K562 (cell line): ENCODE measurements at regions not wholly inside any gene's neighbourhood (a gene's known extent, or its start where the extent isn't known, plus 50 kb on each side); places are given as distances from the start of the nearest gene placed in this dataset.

Experiments
- ATAC-seq: fragments of 200-7000 bp; cut with Tn5 transposase; 3 replicates; pipeline ENCODE4 v1.9.1; 2020; ENCODE audit warnings: moderate library complexity
- BruUV-seq: library from RNA; stranded (reverse); fragments of 400-500 nt; replicated peaks from 2 replicates; lab custom pipeline; 2021; lab: Mats Ljungman, UMichigan
- CTCF ChIA-PET: fragments of 300-600 bp; formaldehyde crosslinking; extraction: SDS; loops from one replicate; lab custom pipeline; 2021; ENCODE audit warnings: low intra/inter-chr PET ratio; lab: Yijun Ruan, JAX
- POLR2A ChIA-PET: fragments of 300-600, 350-650 bp; sonication (Branson Sonifier 250); formaldehyde crosslinking; extraction: SDS; loops from one replicate; lab custom pipeline; 2021; ENCODE audit warnings: antibody characterized with exemption, inconsistent platforms; lab: Yijun Ruan, JAX
- DNase-seq, 4 experiments: peaks; one replicate each; pipeline versions ENCODE4 v3.0.0 to v3.0.0-alpha.2; 2011 to 2018; ENCODE audit warnings: low spot score in 3 of 4, mixed read lengths in 3 of 4; ENCODE audit errors: extremely low read depth in 1 of 4
- FAIRE-seq: peaks from 2 replicates; lab custom pipeline; 2011; peaks lifted over from hg19 to GRCh38; lab: Jason Lieb, UNC
- H2AFZ ChIP-seq: 2 replicates; pipeline ENCODE4 v1.6.0; 2011; ENCODE audit warnings: low read depth, low read length, control low read depth, inconsistent platforms
- H3K27ac ChIP-seq: fragments of 200-600 bp; 3 replicates; pipeline ENCODE4 v1.8.0; 2011; ENCODE audit warnings: low read depth, mild to moderate bottlenecking, control low read depth, inconsistent platforms, low read length, moderate library complexity, mixed read lengths; ENCODE audit errors: extremely low read depth
- H3K27me3 ChIP-seq, 2 experiments: fragments of 300-600 bp in 1 of 2; 2 replicates in 1 of 2; 3 replicates in 1 of 2; pipeline versions ENCODE4 v1.6.0 to v1.8.0; 2011; ENCODE audit warnings: inconsistent platforms in 2 of 2, low read length in 2 of 2, mild to moderate bottlenecking in 1 of 2, mixed read lengths in 1 of 2, moderate library complexity in 1 of 2; ENCODE audit not compliant: control insufficient read depth in 2 of 2, insufficient read depth in 2 of 2
- H3K36me3 ChIP-seq: fragments of 300-600 bp; 3 replicates; pipeline ENCODE4 v1.8.0; 2011; ENCODE audit warnings: mild to moderate bottlenecking, low read length, inconsistent platforms; ENCODE audit not compliant: control insufficient read depth, insufficient read depth
- H3K4me1 ChIP-seq, 2 experiments: fragments of 200-600 bp in 1 of 2; replicated peaks in 1 of 2; 2 replicates in 1 of 2; 3 replicates in 1 of 2; pipeline versions ENCODE4 v1.5.1 to v1.8.0; 2011; ENCODE audit warnings: inconsistent platforms in 2 of 2, low read length in 2 of 2, mild to moderate bottlenecking in 1 of 2, mixed read lengths in 1 of 2, moderate library complexity in 1 of 2; ENCODE audit not compliant: control insufficient read depth in 2 of 2, insufficient read depth in 2 of 2
- H3K4me2 ChIP-seq: 2 replicates; pipeline ENCODE4 v1.6.1; 2011; ENCODE audit warnings: low read length, control low read depth, inconsistent platforms, mixed read lengths; ENCODE audit not compliant: insufficient read depth
- H3K4me3 ChIP-seq: fragments of 200-600 bp; sonication (generic), shearing (Covaris generic); 2 replicates; pipeline ENCODE4 v1.5.1; 2016; ENCODE audit warnings: control low read depth, inconsistent platforms
- H3K79me2 ChIP-seq: fragments of 200-600 bp; 3 replicates; pipeline ENCODE4 v1.8.0; 2011; ENCODE audit warnings: low read length, inconsistent platforms; ENCODE audit not compliant: control insufficient read depth, insufficient read depth
- H3K9ac ChIP-seq, 2 experiments: 2 replicates each; pipeline versions ENCODE4 v1.6.0 to v1.6.1; 2011; ENCODE audit warnings: low read depth in 2 of 2, low read length in 2 of 2, control low read depth in 1 of 2, inconsistent platforms in 1 of 2, mild to moderate bottlenecking in 1 of 2, mixed read lengths in 1 of 2; ENCODE audit not compliant: insufficient read depth in 1 of 2
- H3K9me1 ChIP-seq: one replicate; pipeline ENCODE4 v1.6.0; 2011; ENCODE audit warnings: inconsistent platforms, mild to moderate bottlenecking, low read length, moderate library complexity; ENCODE audit not compliant: control insufficient read depth, insufficient read depth
- H3K9me3 ChIP-seq: replicated peaks from 2 replicates; pipeline ENCODE4 v1.5.1; 2011; ENCODE audit warnings: low read depth, low read length, inconsistent platforms; ENCODE audit not compliant: control insufficient read depth, insufficient read depth
- H4K20me1 ChIP-seq: replicated peaks from 2 replicates; pipeline ENCODE4 v1.6.1; 2011; ENCODE audit warnings: low read length, inconsistent platforms, mixed read lengths; ENCODE audit not compliant: control insufficient read depth, insufficient read depth
- BRCA1 ChIP-seq, 2 experiments: fragments of 450-650 bp in 1 of 2; sonication (generic) in 1 of 2; formaldehyde crosslinking in 1 of 2; IDR thresholded peaks; 2 replicates each; pipeline versions ENCODE4 v1.5.0 to v1.6.1; 2017 to 2020; ENCODE audit warnings: mild to moderate bottlenecking in 1 of 2, missing genetic modification reagents in 1 of 2
- CBFA2T3 ChIP-seq: fragments of 450-650 bp; IDR thresholded peaks from 2 replicates; pipeline ENCODE4 v1.6.1; 2017
- CBX1 ChIP-seq: sonication (generic); IDR thresholded peaks from 2 replicates; pipeline ENCODE4 v1.6.1; 2016; ENCODE audit warnings: antibody characterized with exemption, low read depth, mild to moderate bottlenecking
- CCNT2 ChIP-seq: IDR thresholded peaks from 2 replicates; pipeline ENCODE4 v1.6.1; 2011; ENCODE audit warnings: borderline replicate concordance, low read depth, mild to moderate bottlenecking, moderate library complexity, mixed read lengths, low read length; ENCODE audit not compliant: insufficient read length; ENCODE audit errors: extremely low read depth
- CREB5 ChIP-seq: fragments of 250-450 bp; sonication (Bioruptor Pico); IDR thresholded peaks from 2 replicates; pipeline ENCODE4 v1.5.0; 2020; ENCODE audit warnings: mild to moderate bottlenecking
- EZH2 ChIP-seq: IDR thresholded peaks from 2 replicates; pipeline ENCODE4 v1.6.1; 2012; ENCODE audit warnings: low read depth, mild to moderate bottlenecking, inconsistent platforms, low read length, borderline replicate concordance
- GATAD2A ChIP-seq: fragments of 450-650 bp; IDR thresholded peaks from 2 replicates; pipeline ENCODE4 v1.6.1; 2017
- KDM4B ChIP-seq, 2 experiments: fragments of 450-650 bp in 1 of 2; sonication (generic) in 1 of 2; IDR thresholded peaks; 2 replicates each; pipeline ENCODE4 v1.6.1; 2016 to 2017; ENCODE audit warnings: borderline replicate concordance in 2 of 2, antibody characterized with exemption in 1 of 2, low read depth in 1 of 2, mild to moderate bottlenecking in 1 of 2
- NCOR1 ChIP-seq: fragments of 450-650 bp; IDR thresholded peaks from 2 replicates; pipeline ENCODE4 v1.6.1; 2016; ENCODE audit warnings: mild to moderate bottlenecking, moderate library complexity
- PHB ChIP-seq: fragments of 250-450 bp; sonication (Bioruptor Pico); IDR thresholded peaks from 2 replicates; pipeline ENCODE4 v1.5.0; 2021
- RB1 ChIP-seq: fragments of 450-650 bp; IDR thresholded peaks from 2 replicates; pipeline ENCODE4 v1.6.1; 2017; ENCODE audit warnings: low read depth, mild to moderate bottlenecking
- SMAD3 ChIP-seq: fragments of 450-650 bp; formaldehyde crosslinking; conservative IDR thresholded peaks from 2 replicates; pipeline ENCODE4 v1.4.0; 2020; ENCODE audit warnings: mild to moderate bottlenecking
- ZNF174 ChIP-seq: fragments of 250-450 bp; sonication (Bioruptor Pico); IDR thresholded peaks from 2 replicates; pipeline ENCODE4 v1.4.0; 2020; ENCODE audit warnings: mild to moderate bottlenecking
- ZNF589 ChIP-seq: fragments of 200-800 bp; sonication (Bioruptor generic); IDR thresholded peaks from 2 replicates; pipeline ENCODE4 v1.6.1; 2016; ENCODE audit warnings: low read depth, missing genetic modification characterization, missing compliant biosample characterization
- WGBS: fragments of 100-300 bp; shearing (Covaris generic); methylation state at CpG from one replicate; pipeline ENCODE4 v1.1.6; 2016; ENCODE audit warnings: low coverage, mixed read lengths; ENCODE audit not compliant: insufficient coverage; ENCODE audit errors: missing lambda C conversion rate; 5-methylcytosine and 5-hydroxymethylcytosine counted together
- in situ Hi-C: fragments of 300-500 bp; cut with MboI; formaldehyde crosslinking; loops from 4 replicates; pipeline ENCODE4 v1.15.0; 2018; ENCODE audit warnings: inconsistent platforms, mixed read lengths
- intact Hi-C: fragments of 100-400 bp; cut with micrococcal nuclease; formaldehyde crosslinking; loops from 2 replicates; pipeline ENCODE4 v1.14.2; 2022

- DNase-seq (no peak), FAIRE-seq (no peak), ATAC-seq (no peak)
- Histone ChIP-seq H3K27me3 (peaks cover 0 to 26% of the 10 kb centered on the region in 2 experiments; a peak in 2 of 5 replicates), H3K9me1 (no peaks in the 10 kb centered on the region), H2AFZ (no peak overlapping the region), H3K27ac (no peak overlapping the region), H3K79me2 (no peaks in the 10 kb centered on the region), H4K20me1 (no peaks in the 10 kb centered on the region), H3K4me1 (no peaks in the 10 kb centered on the region), H3K9me3 (no peaks in the 10 kb centered on the region), H3K36me3 (no peaks in the 10 kb centered on the region), H3K9ac (no peak overlapping the region), H3K4me3 (no peak overlapping the region), H3K4me2 (no peak overlapping the region)
- in situ Hi-C loops = no loop called here
- BruUV-seq = no TSS peak
- ChIA-PET POLR2A (interaction anchor here (1.0 kb wide), 1 partner anchor 10 kb away, joined by 4 read pairs; no protein-coding TSS in a partner anchor), CTCF (no interaction called here)
- 3% methylated on average over 9 of the region's 9 CpGs for WGBS
- TF ChIP-seq ZNF174 (no peak), CREB5 (CRISPR knock-in tag) (no peak), PHB (CRISPR knock-in tag) (no peak), BRCA1 (IDR thresholded peaks at IDR 0.05) (no peak), BRCA1 (CRISPR knock-in tag; IDR thresholded peaks at IDR 0.05) (no peak), KDM4B (IDR thresholded peaks at IDR 0.05; ENCODE audit: borderline replicate concordance in 2 of 2, low read depth in 1 of 2) (no peak), GATAD2A (no peak), CBFA2T3 (no peak), EZH2 (no peak), CCNT2 (no peak), NCOR1 (no peak), ZNF589 (CRISPR knock-in tag) (no peak), SMAD3 (no peak), CBX1 (no peak), RB1 (no peak)
- intact Hi-C loops = no loop called here
Observed at GRCh38 chr2:104933151-104933917, 79.4 kb downstream of the POU3F3 start.
